MM.1S (cell line): ENCODE measurements at regions not wholly inside any gene's neighbourhood (a gene's known extent, or its start where the extent isn't known, plus 50 kb on each side); places are given as distances from the start of the nearest gene placed in this dataset.

Source experiments
- DNase-seq: peaks from one replicate; pipeline ENCODE4 v3.0.0-alpha.2; 2015
- H2AFZ ChIP-seq: fragments of 300-600 bp; sonication (generic); 2 replicates; pipeline ENCODE4 v1.6.0; 2016; ENCODE audit warnings: antibody characterized with exemption, low read length
- H3F3A ChIP-seq: fragments of 300-600 bp; sonication (generic); 2 replicates; pipeline ENCODE4 v1.6.1; 2016; ENCODE audit warnings: mild to moderate bottlenecking, antibody characterized with exemption, low read length, moderate library complexity, mixed read lengths; ENCODE audit not compliant: insufficient read depth
- H3K27ac ChIP-seq: fragments of 300-600 bp; sonication (generic); 2 replicates; pipeline ENCODE4 v1.5.1; 2016; ENCODE audit warnings: mild to moderate bottlenecking, low read length
- H3K27me3 ChIP-seq: fragments of 300-600 bp; sonication (generic); replicated peaks from 2 replicates; pipeline ENCODE4 v1.6.0; 2016; ENCODE audit warnings: low read length; ENCODE audit not compliant: insufficient read depth
- H3K36me3 ChIP-seq: fragments of 300-600 bp; sonication (generic); replicated peaks from 2 replicates; pipeline ENCODE4 v1.6.1; 2016; ENCODE audit warnings: mild to moderate bottlenecking, low read length, mixed read lengths; ENCODE audit not compliant: insufficient read depth
- H3K4me1 ChIP-seq: fragments of 300-600 bp; sonication (generic); 2 replicates; pipeline ENCODE4 v1.6.1; 2016; ENCODE audit warnings: low read length, mixed read lengths
- H3K4me2 ChIP-seq: fragments of 300-600 bp; sonication (generic); 2 replicates; pipeline ENCODE4 v1.6.0; 2016; ENCODE audit warnings: low read depth, low read length
- H3K4me3 ChIP-seq: fragments of 300-600 bp; sonication (generic); 2 replicates; pipeline ENCODE4 v1.5.1; 2016; ENCODE audit warnings: low read length, mixed read lengths
- H3K79me2 ChIP-seq: fragments of 300-600 bp; sonication (generic); 2 replicates; pipeline ENCODE4 v1.6.1; 2016; ENCODE audit warnings: mixed run types, low read length, mixed read lengths
- H3K9ac ChIP-seq: fragments of 300-600 bp; sonication (generic); 2 replicates; pipeline ENCODE4 v1.6.1; 2016; ENCODE audit warnings: low read length, mixed read lengths
- H3K9me2 ChIP-seq: fragments of 300-600 bp; sonication (generic); replicated peaks from 2 replicates; pipeline ENCODE4 v1.6.1; 2016; ENCODE audit warnings: mild to moderate bottlenecking, low read length, mixed read lengths; ENCODE audit not compliant: insufficient read depth
- H3K9me3 ChIP-seq: fragments of 300-600 bp; sonication (generic); replicated peaks from 2 replicates; pipeline ENCODE4 v1.6.1; 2016; ENCODE audit warnings: mild to moderate bottlenecking, low read length, mixed read lengths; ENCODE audit not compliant: insufficient read depth
- H4K20me1 ChIP-seq: fragments of 300-600 bp; sonication (generic); 2 replicates; pipeline ENCODE4 v1.6.1; 2016; ENCODE audit warnings: mild to moderate bottlenecking, low read length, moderate library complexity, mixed read lengths; ENCODE audit not compliant: insufficient read depth
- CTCF ChIP-seq: fragments of 300-600 bp; sonication (generic); IDR thresholded peaks from 2 replicates; pipeline ENCODE4 v1.5.1; 2016; ENCODE audit warnings: antibody characterized with exemption, low read length, mixed read lengths
- EZH2 ChIP-seq: fragments of 300-600 bp; sonication (generic); optimal IDR thresholded peaks from 2 replicates; pipeline ENCODE3; 2017; ENCODE audit warnings: low read depth, mild to moderate bottlenecking, antibody characterized with exemption, low read length, mixed read lengths
- EZH2phosphoT487 ChIP-seq: fragments of 300-600 bp; sonication (generic); IDR thresholded peaks from 2 replicates; pipeline ENCODE4 v1.6.1; 2018; ENCODE audit warnings: antibody characterized with exemption, low read length

GRCh38 chr18:73983970-73984369 is 163.7 kb downstream of the FBXO15 start:
- Histone ChIP-seq H3K4me3 (no peak overlapping the region), H3K27me3 (no peaks in the 10 kb centered on the region), H3K4me1 (no peaks in the 10 kb centered on the region), H3K4me2 (no peak overlapping the region), H3K9me2 (no peaks in the 10 kb centered on the region), H3K9ac (no peak overlapping the region), H3K9me3 (no peaks in the 10 kb centered on the region), H3F3A (no peaks in the 10 kb centered on the region), H3K27ac (no peak overlapping the region), H4K20me1 (no peaks in the 10 kb centered on the region), H2AFZ (no peak overlapping the region), H3K36me3 (no peaks in the 10 kb centered on the region), H3K79me2 (no peaks in the 10 kb centered on the region)
- DNase-seq: no peak
- TF ChIP-seq EZH2 (no peak), CTCF (no peak), EZH2phosphoT487 (no peak)

- H3K27ac ChIP-seq: no peak overlapping the region
- H3K9ac ChIP-seq: no peak overlapping the region
- H3K27me3 ChIP-seq: no peaks in the 10 kb centered on the region
- no peaks in the 10 kb centered on the region for H3K4me1 ChIP-seq
- H4K20me1 ChIP-seq: no peaks in the 10 kb centered on the region
- H3K9me3 ChIP-seq: no peaks in the 10 kb centered on the region
- no peak for TF ChIP-seq EZH2phosphoT487
- no peak for TF ChIP-seq CTCF
- TF ChIP-seq EZH2: no peak
- DNase-seq: no peak
- no peak overlapping the region for H3K4me2 ChIP-seq
- no peak overlapping the region for H3K4me3 ChIP-seq
- H3K36me3 ChIP-seq: no peaks in the 10 kb centered on the region
- H3K79me2 ChIP-seq: no peaks in the 10 kb centered on the region
- H2AFZ ChIP-seq: no peak overlapping the region
- no peaks in the 10 kb centered on the region for H3K9me2 ChIP-seq
- no peaks in the 10 kb centered on the region for H3F3A ChIP-seq
These were observed 164.1 kb downstream of the FBXO15 start for GRCh38 chr18:73983496-73983895.

- Histone ChIP-seq H2AFZ (no peak overlapping the region), H3K36me3 (no peaks in the 10 kb centered on the region), H3K4me1 (no peaks in the 10 kb centered on the region), H3K4me3 (no peak overlapping the region), H3K9me3 (no peaks in the 10 kb centered on the region), H3K79me2 (no peaks in the 10 kb centered on the region), H4K20me1 (no peaks in the 10 kb centered on the region), H3K4me2 (no peak overlapping the region), H3K9me2 (no peaks in the 10 kb centered on the region), H3F3A (no peaks in the 10 kb centered on the region), H3K9ac (no peak overlapping the region), H3K27ac (no peak overlapping the region), H3K27me3 (no peaks in the 10 kb centered on the region)
- no peak for TF ChIP-seq CTCF
- TF ChIP-seq EZH2: no peak
- no peak for TF ChIP-seq EZH2phosphoT487
- no peak for DNase-seq
These were observed 165.8 kb downstream of the FBXO15 start for GRCh38 chr18:73981796-73982195.
